IMR-90 (cell line): ENCODE measurements at regions not wholly inside any gene's neighbourhood (a gene's known extent, or its start where the extent isn't known, plus 50 kb on each side); places are given as distances from the start of the nearest gene placed in this dataset.

Experiments used
- ATAC-seq: fragments of 200-7000 bp; cut with Tn5 transposase; 2 replicates; pipeline ENCODE4 v1.9.1; 2020; ENCODE audit warnings: low read depth, mild to moderate bottlenecking, moderate library complexity
- BruUV-seq: library from RNA; stranded (reverse); fragments of 400-500 nt; replicated peaks from 2 replicates; lab custom pipeline; 2021; lab: Mats Ljungman, UMichigan
- CTCF ChIA-PET: fragments of 300-600 bp; formaldehyde crosslinking; extraction: SDS; loops from one replicate; lab custom pipeline; 2021; ENCODE audit warnings: antibody characterized with exemption; lab: Yijun Ruan, JAX
- POLR2A ChIA-PET: fragments of 300-600 bp; sonication (Branson Sonifier 250); formaldehyde crosslinking; loops from one replicate; lab custom pipeline; 2022; ENCODE audit warnings: antibody characterized with exemption; ENCODE audit not compliant: unreplicated experiment; lab: Charles Lee
- DNase-seq: peaks from one replicate; pipeline ENCODE4 v3.0.0; 2013
- H2AFZ ChIP-seq: replicated peaks from 2 replicates; pipeline ENCODE3; 2013; ENCODE audit warnings: low read length, mild to moderate bottlenecking; ENCODE audit not compliant: poor library complexity
- H2AK5ac ChIP-seq: 2 replicates; pipeline ENCODE4 v1.6.1; 2013; ENCODE audit warnings: low read depth, low read length, inconsistent platforms
- H2AK9ac ChIP-seq: replicated peaks from 2 replicates; pipeline ENCODE3; 2013; ENCODE audit warnings: mild to moderate bottlenecking, low read depth, low read length, moderate library complexity; ENCODE audit not compliant: poor library complexity
- H2BK120ac ChIP-seq: 2 replicates; pipeline ENCODE4 v1.6.1; 2013; ENCODE audit warnings: low read depth, low read length, inconsistent platforms
- H2BK15ac ChIP-seq: 3 replicates; pipeline ENCODE4 v1.6.1; 2013; ENCODE audit warnings: low read depth, low read length, inconsistent platforms
- H2BK20ac ChIP-seq: 2 replicates; pipeline ENCODE4 v1.6.1; 2013; ENCODE audit warnings: low read depth, mild to moderate bottlenecking, inconsistent platforms, low read length, moderate library complexity
- H2BK5ac ChIP-seq: 2 replicates; pipeline ENCODE4 v1.6.1; 2013; ENCODE audit warnings: mild to moderate bottlenecking, low read depth, low read length, inconsistent platforms; ENCODE audit not compliant: poor library complexity, severe bottlenecking
- H3K14ac ChIP-seq: replicated peaks from 2 replicates; pipeline ENCODE4 v1.6.1; 2013; ENCODE audit warnings: low read depth, low read length, inconsistent platforms
- H3K18ac ChIP-seq: 2 replicates; pipeline ENCODE4 v1.6.1; 2013; ENCODE audit warnings: low read depth, low read length, control low read depth
- H3K23ac ChIP-seq: 2 replicates; pipeline ENCODE4 v1.6.1; 2013; ENCODE audit warnings: low read depth, low read length, inconsistent platforms
- H3K27ac ChIP-seq: 2 replicates; pipeline ENCODE4 v1.5.1; 2013; ENCODE audit warnings: mild to moderate bottlenecking, control low read depth, low read length; ENCODE audit not compliant: insufficient read depth
- H3K27me3 ChIP-seq: 2 replicates; pipeline ENCODE4 v1.6.1; 2013; ENCODE audit warnings: low read length; ENCODE audit not compliant: control insufficient read depth, insufficient read depth
- H3K36me3 ChIP-seq: 2 replicates; pipeline ENCODE4 v1.6.1; 2013; ENCODE audit warnings: low read length, mixed read lengths; ENCODE audit not compliant: control insufficient read depth, insufficient read depth
- H3K4ac ChIP-seq: 2 replicates; pipeline ENCODE4 v1.6.1; 2013; ENCODE audit warnings: low read depth, low read length, inconsistent platforms
- H3K4me1 ChIP-seq: 2 replicates; pipeline ENCODE4 v1.6.1; 2013; ENCODE audit warnings: low read length, mixed read lengths; ENCODE audit not compliant: control insufficient read depth, insufficient read depth
- H3K4me2 ChIP-seq: 2 replicates; pipeline ENCODE4 v1.6.1; 2013; ENCODE audit warnings: low read depth, mild to moderate bottlenecking, control low read depth, low read length, moderate library complexity
- H3K4me3 ChIP-seq: 2 replicates; pipeline ENCODE4 v1.5.1; 2013; ENCODE audit warnings: low read depth, mild to moderate bottlenecking, control low read depth, low read length, moderate library complexity; ENCODE audit not compliant: insufficient read depth
- H3K56ac ChIP-seq: 2 replicates; pipeline ENCODE4 v1.6.1; 2013; ENCODE audit warnings: low read length, inconsistent platforms; ENCODE audit not compliant: insufficient read depth; ENCODE audit errors: extremely low read depth
- H3K79me1 ChIP-seq, 2 experiments: 2 replicates each; pipeline ENCODE4 v1.6.1; 2013; ENCODE audit warnings: low read length in 2 of 2, inconsistent platforms in 1 of 2, low read depth in 1 of 2
- H3K9ac ChIP-seq: 2 replicates; pipeline ENCODE4 v1.6.1; 2013; ENCODE audit warnings: low read depth, low read length, control low read depth
- H3K9me1 ChIP-seq: 2 replicates; pipeline ENCODE4 v1.6.1; 2013; ENCODE audit warnings: low read length, inconsistent platforms; ENCODE audit not compliant: insufficient read depth
- H3K9me3 ChIP-seq: 2 replicates; pipeline ENCODE4 v1.6.1; 2013; ENCODE audit warnings: low read length; ENCODE audit not compliant: control insufficient read depth, insufficient read depth
- H4K20me1 ChIP-seq: 2 replicates; pipeline ENCODE4 v1.6.1; 2013; ENCODE audit warnings: low read length, inconsistent platforms; ENCODE audit not compliant: insufficient read depth
- H4K5ac ChIP-seq: 2 replicates; pipeline ENCODE4 v1.6.1; 2013; ENCODE audit warnings: mild to moderate bottlenecking, low read depth, low read length, control low read depth
- H4K8ac ChIP-seq, 2 experiments: 2 replicates each; pipeline ENCODE4 v1.6.1; 2013; ENCODE audit warnings: low read depth in 2 of 2, low read length in 2 of 2, control low read depth in 1 of 2, inconsistent platforms in 1 of 2
- H4K91ac ChIP-seq: 2 replicates; pipeline ENCODE4 v1.6.1; 2013; ENCODE audit warnings: low read depth, low read length, inconsistent platforms; ENCODE audit not compliant: insufficient read depth
- BHLHE40 ChIP-seq: fragments of 150-350 bp; IDR thresholded peaks from 2 replicates; pipeline ENCODE4 v1.6.1; 2016; ENCODE audit warnings: mild to moderate bottlenecking, low read depth, low read length
- CEBPB ChIP-seq: IDR thresholded peaks from 2 replicates; pipeline ENCODE4 v1.6.1; 2012; ENCODE audit warnings: low read depth, low read length, improper control_type of control experiment
- CHD1 ChIP-seq: IDR thresholded peaks from 2 replicates; pipeline ENCODE4 v1.6.1; 2012; ENCODE audit warnings: low read depth, low read length, improper control_type of control experiment
- CTCF ChIP-seq: conservative IDR thresholded peaks from 2 replicates; pipeline ENCODE4 v1.5.1; 2012; ENCODE audit warnings: mild to moderate bottlenecking, low read depth, low read length, improper control_type of control experiment
- ELK1 ChIP-seq: fragments of 150-350 bp; IDR thresholded peaks from 2 replicates; pipeline ENCODE4 v1.6.1; 2016; ENCODE audit warnings: low read depth, mild to moderate bottlenecking, low read length, moderate library complexity, borderline replicate concordance
- FOS ChIP-seq: fragments of 150-350 bp; IDR thresholded peaks from 2 replicates; pipeline ENCODE4 v1.6.1; 2016; ENCODE audit warnings: low read depth, low read length
- MAFK ChIP-seq: IDR thresholded peaks from 2 replicates; pipeline ENCODE4 v1.6.1; 2012; ENCODE audit warnings: low read depth, low read length, improper control_type of control experiment
- MAZ ChIP-seq: IDR thresholded peaks from 2 replicates; pipeline ENCODE4 v1.6.1; 2012; ENCODE audit warnings: low read depth, mild to moderate bottlenecking, low read length, improper control_type of control experiment, moderate library complexity, borderline replicate concordance
- MXI1 ChIP-seq: IDR thresholded peaks from 2 replicates; pipeline ENCODE4 v1.6.1; 2012; ENCODE audit warnings: low read depth, mild to moderate bottlenecking, low read length, moderate library complexity, borderline replicate concordance
- NFE2L2 ChIP-seq: fragments of 150-350 bp; IDR thresholded peaks from 2 replicates; pipeline ENCODE4 v1.6.1; 2016; ENCODE audit warnings: low read depth, mild to moderate bottlenecking, low read length
- POLR2A ChIP-seq: IDR thresholded peaks from 2 replicates; pipeline ENCODE4 v1.6.1; 2012; ENCODE audit warnings: mild to moderate bottlenecking, low read depth, low read length
- RAD21 ChIP-seq: IDR thresholded peaks from 2 replicates; pipeline ENCODE4 v1.6.1; 2012; ENCODE audit warnings: low read length, improper control_type of control experiment
- RCOR1 ChIP-seq: IDR thresholded peaks from 2 replicates; pipeline ENCODE4 v1.6.1; 2012; ENCODE audit warnings: mild to moderate bottlenecking, low read length, improper control_type of control experiment; ENCODE audit not compliant: insufficient replicate concordance
- RFX5 ChIP-seq: IDR thresholded peaks from 2 replicates; pipeline ENCODE4 v1.8.0; 2012; ENCODE audit warnings: low read depth, mild to moderate bottlenecking, low read length, moderate library complexity
- SMC3 ChIP-seq: fragments of 150-350 bp; IDR thresholded peaks from 2 replicates; pipeline ENCODE4 v1.6.1; 2016; ENCODE audit warnings: low read depth, mild to moderate bottlenecking, antibody characterized with exemption, low read length, moderate library complexity
- WGBS, 2 experiments: methylation state at CpG; one replicate each; pipeline versions ENCODE4 v1.1.5 to v1.1.7; 2013; ENCODE audit warnings: missing lambda C conversion rate in 2 of 2; ENCODE audit not compliant: insufficient read length in 1 of 2; ENCODE audit errors: extremely low coverage in 2 of 2; 5-methylcytosine and 5-hydroxymethylcytosine counted together
- dilution Hi-C: fragments of 300-500 bp; cut with HindIII; formaldehyde crosslinking; loops from one replicate; pipeline ENCODE4 v1.14.3; 2018; ENCODE audit warnings: low sequenced_read_pairs; ENCODE audit not compliant: unreplicated experiment
- in situ Hi-C: fragments of 300-500 bp; cut with MboI; formaldehyde crosslinking; loops from 3 replicates; pipeline ENCODE4 v1.14.3; 2019; ENCODE audit warnings: low sequenced_read_pairs, inconsistent platforms, mixed read lengths
- intact Hi-C: fragments of 100-400 bp; cut with micrococcal nuclease; formaldehyde crosslinking; loops from 2 replicates; pipeline ENCODE4 v1.10.0; 2022
- TF ChIP-seq, protein P1 (sequence below): fragments of 150-350 bp; IDR thresholded peaks from 2 replicates; pipeline ENCODE4 v1.6.1; 2017; ENCODE audit warnings: mild to moderate bottlenecking, antibody characterized with exemption, low read length, low read depth

DNA sequence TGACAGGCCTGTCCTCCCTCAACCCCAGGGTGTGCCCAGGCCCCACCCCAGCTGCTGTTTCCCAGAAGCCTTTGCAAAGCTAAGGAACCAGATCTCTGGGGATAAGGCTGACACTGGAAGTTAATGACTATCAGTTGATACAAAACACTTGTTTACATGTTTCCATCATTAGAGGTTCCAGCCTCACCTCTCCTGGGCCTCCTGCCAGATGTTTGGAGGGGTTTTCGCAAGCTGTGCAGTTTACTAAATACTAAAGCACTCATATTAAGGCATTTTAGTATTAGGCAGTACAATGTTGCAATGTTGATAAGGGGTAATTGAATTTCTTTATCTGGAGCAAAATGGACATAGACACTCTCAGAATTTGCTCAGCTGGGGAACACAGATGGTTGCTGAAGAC is 218.7 kb downstream of the INSC start:
- TF ChIP-seq FOS (no peak), CTCF (no peak), MAFK (no peak), CHD1 (no peak), NFE2L2 (no peak), BHLHE40 (no peak), RAD21 (no peak), SMC3 (no peak), MXI1 (no peak), RFX5 (no peak), ELK1 (no peak), POLR2A (no peak), MAZ (no peak), RCOR1 (no peak), CEBPB (no peak)
- TF ChIP-seq, protein P1, sequence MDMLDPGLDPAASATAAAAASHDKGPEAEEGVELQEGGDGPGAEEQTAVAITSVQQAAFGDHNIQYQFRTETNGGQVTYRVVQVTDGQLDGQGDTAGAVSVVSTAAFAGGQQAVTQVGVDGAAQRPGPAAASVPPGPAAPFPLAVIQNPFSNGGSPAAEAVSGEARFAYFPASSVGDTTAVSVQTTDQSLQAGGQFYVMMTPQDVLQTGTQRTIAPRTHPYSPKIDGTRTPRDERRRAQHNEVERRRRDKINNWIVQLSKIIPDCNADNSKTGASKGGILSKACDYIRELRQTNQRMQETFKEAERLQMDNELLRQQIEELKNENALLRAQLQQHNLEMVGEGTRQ = no peak
- H3K79me1 ChIP-seq = no peaks in the 10 kb centered on the region
- BruUV-seq = no TSS peak
- H3K18ac ChIP-seq = no peak overlapping the region
- H3K9ac ChIP-seq = no peak overlapping the region
- no peak overlapping the region for H2BK20ac ChIP-seq
- no peaks in the 10 kb centered on the region for H3K9me1 ChIP-seq
- no peak overlapping the region for H3K4me3 ChIP-seq
- dilution Hi-C loops (no loop called here), in situ Hi-C loops (loop anchor here (10.0 kb wide), 1 partner anchor 1281 kb away; no protein-coding TSS in a partner anchor), intact Hi-C loops (no loop called here)
- H3K4me1 ChIP-seq = no peaks in the 10 kb centered on the region
- no peak overlapping the region for H4K5ac ChIP-seq
- no peak overlapping the region for H2BK5ac ChIP-seq
- H4K91ac ChIP-seq = no peak overlapping the region
- WGBS, 2 experiments = no CpG with 5 or more reads among the region's 1 CpG
- no peak overlapping the region for H3K27ac ChIP-seq
- no peak overlapping the region for H2AK9ac ChIP-seq
- ATAC-seq (no peak), DNase-seq (no peak)
- H2BK15ac ChIP-seq = no peak overlapping the region
- H3K9me3 ChIP-seq = no peaks in the 10 kb centered on the region
- no peak overlapping the region for H3K14ac ChIP-seq
- H2AFZ ChIP-seq = no peak overlapping the region
- H3K56ac ChIP-seq = no peak overlapping the region
- no peak overlapping the region for H2BK120ac ChIP-seq
- no peaks in the 10 kb centered on the region for H4K20me1 ChIP-seq
- no peak overlapping the region for H3K4me2 ChIP-seq
- peaks cover 1% of the 10 kb centered on the region; the same call in 1 of the 2 replicates for H3K27me3 ChIP-seq
- no peak overlapping the region for H4K8ac ChIP-seq
- ChIA-PET POLR2A (no interaction called here), CTCF (interaction anchor here (0.9 kb wide), 1 partner anchor 298 kb away, joined by 3 read pairs; no protein-coding TSS in a partner anchor)
- no peak overlapping the region for H2AK5ac ChIP-seq
- no peak overlapping the region for H3K4ac ChIP-seq
- no peaks in the 10 kb centered on the region for H3K36me3 ChIP-seq
- H3K23ac ChIP-seq = no peak overlapping the region
